Lung (tissue), 11 donors: ENCODE measurements at regions not wholly inside any gene's neighbourhood (a gene's known extent, or its start where the extent isn't known, plus 50 kb on each side); places are given as distances from the start of the nearest gene placed in this dataset.

Experiments used
- ATAC-seq: fragments of 200-7000 bp; cut with Tn5 transposase; one replicate; pipeline ENCODE4 v1.9.1; 2020; ENCODE audit warnings: moderate number of reproducible peaks; ENCODE audit not compliant: insufficient read depth, low FRiP score
- DNase-seq, 3 donors: peaks; one replicate each; pipeline ENCODE4 v3.0.0-alpha.2; 2013 to 2017
- H3K27ac ChIP-seq, 2 donors: one replicate each; pipeline ENCODE4 v1.5.1; 2013; ENCODE audit warnings: mild to moderate bottlenecking in 2 of 2, moderate library complexity in 2 of 2, control low read depth in 1 of 2, inconsistent platforms in 1 of 2, low read depth in 1 of 2, low read length in 1 of 2
- H3K27me3 ChIP-seq, 3 donors: one replicate each; pipeline ENCODE4 v1.5.1; 2013; ENCODE audit warnings: low read length in 2 of 3; ENCODE audit not compliant: control insufficient read depth in 3 of 3, insufficient read depth in 3 of 3
- H3K36me3 ChIP-seq, 4 donors: one replicate each; pipeline ENCODE4 v1.5.1; 2013; ENCODE audit warnings: low read length in 4 of 4, mild to moderate bottlenecking in 1 of 4, moderate library complexity in 1 of 4; ENCODE audit not compliant: control insufficient read depth in 4 of 4, insufficient read depth in 4 of 4
- H3K4me1 ChIP-seq, 5 donors: one replicate each; pipeline ENCODE4 v1.5.1; 2013; ENCODE audit warnings: low read length in 5 of 5, mild to moderate bottlenecking in 2 of 5, moderate library complexity in 1 of 5; ENCODE audit not compliant: control insufficient read depth in 5 of 5, insufficient read depth in 5 of 5
- H3K4me3 ChIP-seq: one replicate; pipeline ENCODE4 v1.5.1; 2013; ENCODE audit warnings: mild to moderate bottlenecking, control low read depth, moderate library complexity
- H3K9ac ChIP-seq, 2 donors: one replicate each; pipeline ENCODE4 v1.5.1; 2013; ENCODE audit warnings: low read length in 2 of 2, control low read depth in 1 of 2; ENCODE audit not compliant: insufficient read depth in 1 of 2
- H3K9me3 ChIP-seq, 4 donors: one replicate each; pipeline ENCODE4 v1.5.1; 2013; ENCODE audit warnings: low read length in 3 of 4, mild to moderate bottlenecking in 1 of 4, moderate library complexity in 1 of 4; ENCODE audit not compliant: control insufficient read depth in 4 of 4, insufficient read depth in 3 of 4
- CTCF ChIP-seq: IDR thresholded peaks from 2 replicates; pipeline ENCODE4 v1.5.1; 2012; ENCODE audit warnings: mild to moderate bottlenecking; ENCODE audit errors: control extremely low read depth, extremely low read depth
- WGBS, 2 donors: extraction: QIAGEN DNeasy Blood & Tissue Kit; methylation state at CpG; one replicate each; pipeline ENCODE4 v1.1.7; 2013; 5-methylcytosine and 5-hydroxymethylcytosine counted together
- donor health status: control.
- donor health status: control.
- donor health status: Bipolar disorder and iron deficiency.
- donor health status: healthy.
- donor health status: DM: yes; HTN: yes; CAD: no.

- no peaks in the 10 kb centered on the region for H3K4me1 ChIP-seq
- no peak for TF ChIP-seq CTCF
- no peak for DNase-seq
- no peak overlapping the region for H3K4me3 ChIP-seq
- no peak overlapping the region for H3K9ac ChIP-seq
- WGBS, 2 donors: 78 to 84% methylated on average over 1 of the region's 1 CpG
- H3K27ac ChIP-seq: no peak overlapping the region
- no peak for ATAC-seq
- no peaks in the 10 kb centered on the region for H3K27me3 ChIP-seq
- no peaks in the 10 kb centered on the region for H3K9me3 ChIP-seq
- H3K36me3 ChIP-seq: no peaks in the 10 kb centered on the region
Observed at GRCh38 chr3:5806192-5806591, 618.7 kb downstream of the EDEM1 start.

- Histone ChIP-seq H3K9me3 (no peaks in the 10 kb centered on the region), H3K4me3 (no peak overlapping the region), H3K9ac (no peak overlapping the region), H3K27ac (no peak overlapping the region), H3K27me3 (no peaks in the 10 kb centered on the region), H3K36me3 (no peaks in the 10 kb centered on the region), H3K4me1 (no peaks in the 10 kb centered on the region)
- DNase-seq (no peak), ATAC-seq (no peak)
- WGBS, 2 donors: 51 to 75% methylated on average over 9 of the region's 9 CpGs
- no peak for TF ChIP-seq CTCF
Observed at GRCh38 chr3:5809586-5810246, 622.2 kb downstream of the EDEM1 start.

GRCh38 chr3:5811016-5811415 is 623.5 kb downstream of the EDEM1 start:
- DNase-seq: no peak
- H3K9me3 ChIP-seq: no peaks in the 10 kb centered on the region
- no peaks in the 10 kb centered on the region for H3K4me1 ChIP-seq
- TF ChIP-seq CTCF: no peak
- H3K4me3 ChIP-seq: no peak overlapping the region
- H3K36me3 ChIP-seq: no peaks in the 10 kb centered on the region
- WGBS, 2 donors: 85 to 86% methylated on average over 3 of the region's 3 CpGs
- H3K27ac ChIP-seq: no peak overlapping the region
- no peak overlapping the region for H3K9ac ChIP-seq
- ATAC-seq: no peak
- no peaks in the 10 kb centered on the region for H3K27me3 ChIP-seq

- TF ChIP-seq CTCF: no peak
- no peak overlapping the region for H3K9ac ChIP-seq
- no peaks in the 10 kb centered on the region for H3K4me1 ChIP-seq
- no peaks in the 10 kb centered on the region for H3K27me3 ChIP-seq
- WGBS, 2 donors: 52 to 63% methylated on average over 2 of the region's 2 CpGs
- H3K4me3 ChIP-seq: no peak overlapping the region
- DNase-seq (no peak), ATAC-seq (no peak)
- H3K9me3 ChIP-seq: no peaks in the 10 kb centered on the region
- H3K27ac ChIP-seq: no peak overlapping the region
- no peaks in the 10 kb centered on the region for H3K36me3 ChIP-seq
Observed at GRCh38 chr3:5813521-5813920, 626.0 kb downstream of the EDEM1 start.
